KMS-11 (cell line): ENCODE measurements at regions not wholly inside any gene's neighbourhood (a gene's known extent, or its start where the extent isn't known, plus 50 kb on each side); places are given as distances from the start of the nearest gene placed in this dataset.

ENCODE experiments used
- H2AFZ ChIP-seq: fragments of 200-600 bp; sonication (generic); 2 replicates; pipeline ENCODE4 v1.6.1; 2016; ENCODE audit warnings: antibody characterized with exemption, mixed run types, low read depth
- H3K27ac ChIP-seq: fragments of 200-600 bp; sonication (generic); 2 replicates; pipeline ENCODE4 v1.6.1; 2016; ENCODE audit warnings: mild to moderate bottlenecking, mixed run types
- H3K27me3 ChIP-seq: fragments of 200-600 bp; sonication (generic); 2 replicates; pipeline ENCODE4 v1.6.1; 2017; ENCODE audit warnings: mild to moderate bottlenecking, low read depth, mixed run types, moderate library complexity; ENCODE audit not compliant: insufficient read depth
- H3K36me3 ChIP-seq: fragments of 200-600 bp; sonication (generic); 2 replicates; pipeline ENCODE4 v1.6.1; 2017; ENCODE audit warnings: mild to moderate bottlenecking, mixed run types; ENCODE audit not compliant: insufficient read depth
- H3K4me1 ChIP-seq: fragments of 200-600 bp; sonication (generic); 2 replicates; pipeline ENCODE4 v1.6.1; 2016; ENCODE audit warnings: mild to moderate bottlenecking, low read depth, mixed run types; ENCODE audit not compliant: poor library complexity, severe bottlenecking
- H3K4me2 ChIP-seq: fragments of 200-600 bp; sonication (generic); 2 replicates; pipeline ENCODE4 v1.7.0; 2016; ENCODE audit warnings: mild to moderate bottlenecking, mixed run types
- H3K4me3 ChIP-seq: fragments of 200-600 bp; sonication (generic); IDR thresholded peaks from 2 replicates; pipeline ENCODE4 v1.6.1; 2017; ENCODE audit warnings: low read depth, low read length, mixed read lengths; ENCODE audit not compliant: insufficient read depth
- H3K79me2 ChIP-seq: fragments of 200-600 bp; sonication (generic); 2 replicates; pipeline ENCODE4 v1.6.1; 2016; ENCODE audit warnings: low read depth, mixed run types; ENCODE audit not compliant: insufficient read depth
- H3K9ac ChIP-seq: fragments of 200-600 bp; sonication (generic); 2 replicates; pipeline ENCODE4 v1.6.1; 2016; ENCODE audit warnings: mild to moderate bottlenecking, mixed run types
- H4K20me1 ChIP-seq: fragments of 200-600 bp; sonication (generic); 2 replicates; pipeline ENCODE4 v1.6.1; 2016; ENCODE audit warnings: mild to moderate bottlenecking, mixed run types; ENCODE audit not compliant: insufficient read depth
- TF ChIP-seq, protein P1 (sequence below): fragments of 200-600 bp; sonication (generic); conservative IDR thresholded peaks from 2 replicates; pipeline ENCODE4 v1.6.1; 2017; ENCODE audit warnings: low read depth, mild to moderate bottlenecking, antibody characterized with exemption, low read length, moderate library complexity, mixed read lengths

GRCh38 chr12:105581420-105581819, 250.9 kb downstream of the C12orf75 start:
- Histone ChIP-seq H3K4me2 (no peak overlapping the region), H3K4me1 (no peaks in the 10 kb centered on the region), H3K36me3 (no peaks in the 10 kb centered on the region), H4K20me1 (no peaks in the 10 kb centered on the region), H3K4me3 (no peak overlapping the region), H3K79me2 (no peaks in the 10 kb centered on the region), H3K9ac (no peak overlapping the region), H3K27ac (no peak overlapping the region), H2AFZ (no peak overlapping the region), H3K27me3 (no peaks in the 10 kb centered on the region)
- TF ChIP-seq, protein P1, sequence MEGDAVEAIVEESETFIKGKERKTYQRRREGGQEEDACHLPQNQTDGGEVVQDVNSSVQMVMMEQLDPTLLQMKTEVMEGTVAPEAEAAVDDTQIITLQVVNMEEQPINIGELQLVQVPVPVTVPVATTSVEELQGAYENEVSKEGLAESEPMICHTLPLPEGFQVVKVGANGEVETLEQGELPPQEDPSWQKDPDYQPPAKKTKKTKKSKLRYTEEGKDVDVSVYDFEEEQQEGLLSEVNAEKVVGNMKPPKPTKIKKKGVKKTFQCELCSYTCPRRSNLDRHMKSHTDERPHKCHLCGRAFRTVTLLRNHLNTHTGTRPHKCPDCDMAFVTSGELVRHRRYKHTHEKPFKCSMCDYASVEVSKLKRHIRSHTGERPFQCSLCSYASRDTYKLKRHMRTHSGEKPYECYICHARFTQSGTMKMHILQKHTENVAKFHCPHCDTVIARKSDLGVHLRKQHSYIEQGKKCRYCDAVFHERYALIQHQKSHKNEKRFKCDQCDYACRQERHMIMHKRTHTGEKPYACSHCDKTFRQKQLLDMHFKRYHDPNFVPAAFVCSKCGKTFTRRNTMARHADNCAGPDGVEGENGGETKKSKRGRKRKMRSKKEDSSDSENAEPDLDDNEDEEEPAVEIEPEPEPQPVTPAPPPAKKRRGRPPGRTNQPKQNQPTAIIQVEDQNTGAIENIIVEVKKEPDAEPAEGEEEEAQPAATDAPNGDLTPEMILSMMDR, result no peak

GRCh38 chr12:105585107-105585506, 254.6 kb downstream of the C12orf75 start:
- Histone ChIP-seq H3K4me2 (no peak overlapping the region), H3K27ac (no peak overlapping the region), H4K20me1 (no peaks in the 10 kb centered on the region), H3K4me1 (no peaks in the 10 kb centered on the region), H3K9ac (no peak overlapping the region), H3K27me3 (no peaks in the 10 kb centered on the region), H3K36me3 (no peaks in the 10 kb centered on the region), H2AFZ (no peak overlapping the region), H3K79me2 (no peaks in the 10 kb centered on the region), H3K4me3 (no peak overlapping the region)
- TF ChIP-seq, protein P1, result no peak

DNA sequence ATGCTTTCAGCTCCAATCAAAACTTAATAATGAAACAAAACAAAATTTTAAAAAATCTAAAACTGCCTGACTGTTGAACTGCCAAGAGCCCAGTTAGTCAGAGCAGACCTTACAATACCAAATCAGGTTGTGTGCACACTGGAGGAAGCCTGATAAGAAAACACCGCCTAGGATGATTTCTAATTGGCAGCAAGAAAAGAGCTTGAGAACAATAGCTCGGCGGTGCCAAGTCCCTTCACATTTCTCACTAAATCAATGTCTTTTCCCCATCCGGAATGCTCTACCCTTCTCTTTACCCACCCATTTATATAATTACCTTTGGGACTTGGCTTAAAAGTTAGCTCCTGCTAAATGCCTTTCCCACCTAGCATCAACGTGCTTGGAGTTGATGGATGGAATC, 256.7 kb downstream of the C12orf75 start:
- no peak overlapping the region for H3K9ac ChIP-seq
- H3K36me3 ChIP-seq, result no peaks in the 10 kb centered on the region
- no peak overlapping the region for H2AFZ ChIP-seq
- no peaks in the 10 kb centered on the region for H3K4me1 ChIP-seq
- H3K27ac ChIP-seq, result no peak overlapping the region
- no peak overlapping the region for H3K4me3 ChIP-seq
- H3K27me3 ChIP-seq, result no peaks in the 10 kb centered on the region
- no peaks in the 10 kb centered on the region for H4K20me1 ChIP-seq
- no peak overlapping the region for H3K4me2 ChIP-seq
- H3K79me2 ChIP-seq, result no peaks in the 10 kb centered on the region
- TF ChIP-seq, protein P1, result no peak

- TF ChIP-seq, protein P1, result no peak
- Histone ChIP-seq H3K79me2 (no peaks in the 10 kb centered on the region), H3K4me3 (no peak overlapping the region), H3K4me1 (no peaks in the 10 kb centered on the region), H2AFZ (no peak overlapping the region), H3K36me3 (no peaks in the 10 kb centered on the region), H3K27ac (no peak overlapping the region), H3K4me2 (no peak overlapping the region), H3K9ac (no peak overlapping the region), H3K27me3 (no peaks in the 10 kb centered on the region), H4K20me1 (no peaks in the 10 kb centered on the region)
Measured at GRCh38 chr12:105588106-105588505, 257.6 kb downstream of the C12orf75 start.
